ENCODE measurements at regions not wholly inside any gene's neighbourhood (a gene's known extent, or its start where the extent isn't known, plus 50 kb on each side); places are given as distances from the start of the nearest gene placed in this dataset.
A peak's percentile ranks its signal among the peaks of the same experiment; 100 is the strongest.

DNA sequence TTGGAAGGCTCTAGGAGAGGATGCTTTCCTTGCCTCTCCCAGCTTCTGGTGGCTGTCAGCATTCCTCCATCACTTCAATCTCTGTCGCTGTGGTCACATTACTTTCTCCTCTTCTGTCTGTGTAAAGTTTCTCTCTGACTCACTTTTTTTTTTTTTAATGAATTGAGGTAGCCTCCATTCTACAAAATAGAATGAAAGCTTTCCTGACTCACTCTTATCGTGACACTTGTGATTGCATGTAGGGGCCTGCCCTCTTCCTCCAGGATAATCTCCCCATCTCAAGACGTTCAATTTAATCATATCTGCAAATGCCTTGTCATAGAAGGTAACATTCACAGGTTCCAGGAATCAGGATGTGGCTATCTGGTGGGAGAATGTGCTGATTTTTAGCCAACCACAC, 153.5 kb upstream of the HMGA2 start (continued):
- TF ChIP-seq REST (IDR thresholded peaks at IDR 0.05; ENCODE audit: low read depth): no peak
- no peak for TF ChIP-seq TCF7L2 (IDR thresholded peaks at IDR 0.05; ENCODE audit: borderline replicate concordance, extremely low read depth, insufficient read depth, insufficient read length)
- TF ChIP-seq RAD21 (IDR thresholded peaks at IDR 0.05; ENCODE audit: low read depth): no peak
- TF ChIP-seq ZNF274 (IDR thresholded peaks at IDR 0.05; ENCODE audit: low read depth, low read length): no peak
- TF ChIP-seq ATF3 (IDR thresholded peaks at IDR 0.05): no peak
- TF ChIP-seq, protein P1, sequence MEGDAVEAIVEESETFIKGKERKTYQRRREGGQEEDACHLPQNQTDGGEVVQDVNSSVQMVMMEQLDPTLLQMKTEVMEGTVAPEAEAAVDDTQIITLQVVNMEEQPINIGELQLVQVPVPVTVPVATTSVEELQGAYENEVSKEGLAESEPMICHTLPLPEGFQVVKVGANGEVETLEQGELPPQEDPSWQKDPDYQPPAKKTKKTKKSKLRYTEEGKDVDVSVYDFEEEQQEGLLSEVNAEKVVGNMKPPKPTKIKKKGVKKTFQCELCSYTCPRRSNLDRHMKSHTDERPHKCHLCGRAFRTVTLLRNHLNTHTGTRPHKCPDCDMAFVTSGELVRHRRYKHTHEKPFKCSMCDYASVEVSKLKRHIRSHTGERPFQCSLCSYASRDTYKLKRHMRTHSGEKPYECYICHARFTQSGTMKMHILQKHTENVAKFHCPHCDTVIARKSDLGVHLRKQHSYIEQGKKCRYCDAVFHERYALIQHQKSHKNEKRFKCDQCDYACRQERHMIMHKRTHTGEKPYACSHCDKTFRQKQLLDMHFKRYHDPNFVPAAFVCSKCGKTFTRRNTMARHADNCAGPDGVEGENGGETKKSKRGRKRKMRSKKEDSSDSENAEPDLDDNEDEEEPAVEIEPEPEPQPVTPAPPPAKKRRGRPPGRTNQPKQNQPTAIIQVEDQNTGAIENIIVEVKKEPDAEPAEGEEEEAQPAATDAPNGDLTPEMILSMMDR (IDR thresholded peaks at IDR 0.05 in 2 of 3, conservative IDR thresholded peaks at IDR 0.05 in 1 of 3; ENCODE audit: borderline replicate concordance in 1 of 3, insufficient read depth in 1 of 3, low read depth in 2 of 3, low read length in 2 of 3): no peak
- no peak for TF ChIP-seq ZFX (IDR thresholded peaks at IDR 0.05)

GRCh38 chr12:65672441-65672840, 151.8 kb upstream of the HMGA2 start:
- Histone ChIP-seq H3K79me2 (ENCODE audit: insufficient read depth, low read length) (no peaks in the 10 kb centered on the region), H3K4me3 (replicated peaks in 1 of 2; ENCODE audit: low read depth in 1 of 2, low read length in 2 of 2) (no peak overlapping the region), H3K36me3 (ENCODE audit: control insufficient read depth in 1 of 2, insufficient read depth in 2 of 2, low read length in 2 of 2) (no peaks in the 10 kb centered on the region), H3K4me1 (ENCODE audit: control insufficient read depth in 1 of 2, insufficient read depth in 2 of 2, low read length in 2 of 2) (peaks cover 18 to 74% of the 10 kb centered on the region in 2 experiments; a peak in 3 of 4 replicates), H4K20me1 (ENCODE audit: insufficient read depth) (no peaks in the 10 kb centered on the region), H2AFZ (ENCODE audit: low read depth, low read length, poor library complexity, severe bottlenecking) (peak overlapping the region; percentile 36), H3K4me2 (ENCODE audit: low read length) (0 out of 2 replicates have a peak overlapping the region, but pooled peaks have one; percentile 3), H3K27ac (ENCODE audit: low read depth, low read length) (peak overlapping the region; percentile 15; the same call in 1 of the 2 replicates), H3K27me3 (ENCODE audit: insufficient read depth, low read length) (no peaks in the 10 kb centered on the region), H3K9me3 (ENCODE audit: control insufficient read depth in 1 of 2, insufficient read depth in 1 of 2, low read depth in 1 of 2, low read length in 2 of 2) (no peaks in the 10 kb centered on the region), H3K9ac (ENCODE audit: low read length) (no peak overlapping the region), H3K9me2 (ENCODE audit: insufficient read depth) (no peaks in the 10 kb centered on the region)
- TF ChIP-seq, protein P1 (IDR thresholded peaks at IDR 0.05 in 2 of 3, conservative IDR thresholded peaks at IDR 0.05 in 1 of 3; ENCODE audit: borderline replicate concordance in 1 of 3, insufficient read depth in 1 of 3, low read depth in 2 of 3, low read length in 2 of 3): no peak
- TF ChIP-seq SP1 (IDR thresholded peaks at IDR 0.05; ENCODE audit: low read depth) (no peak), SRF (IDR thresholded peaks at IDR 0.05; ENCODE audit: low read depth) (no peak), RAD21 (IDR thresholded peaks at IDR 0.05; ENCODE audit: low read depth) (no peak), ZBTB33 (IDR thresholded peaks at IDR 0.05; ENCODE audit: extremely low read depth, insufficient replicate concordance, low read length) (no peak), JUND (IDR thresholded peaks at IDR 0.05) (no peak), TCF7L2 (IDR thresholded peaks at IDR 0.05; ENCODE audit: borderline replicate concordance, extremely low read depth, insufficient read depth, insufficient read length) (no peak), POLR2A (IDR thresholded peaks at IDR 0.05; ENCODE audit: borderline replicate concordance, extremely low read depth, insufficient read depth, insufficient read length) (no peak)
- RAD21 ChIA-PET (ENCODE audit: low non-redundant PET in 1 of 2, low total read pairs in 2 of 2, uncharacterized antibody in 2 of 2, unreplicated experiment in 2 of 2): interaction anchor here in 1 of 2 experiments (0.7 kb wide), 1 partner anchor 70 kb away, joined by 3 read pairs; no protein-coding TSS in a partner anchor
- intact Hi-C loops (cut with micrococcal nuclease): loop anchor here (10.0 kb wide), 1 partner anchor 358 kb away; no protein-coding TSS in a partner anchor
- BruUV-seq (replicated peaks): no TSS peak
- ATAC-seq (no peak), DNase-seq (ENCODE audit: low read depth, low spot score) (no peak)
- POLR2A ChIA-PET: interaction anchor here (1.0 kb wide), 1 partner anchor 14 kb away, joined by 3 read pairs; no protein-coding TSS in a partner anchor
- CTCF ChIA-PET: no interaction called here

Data from HCT116 (cell line).